D721Med (cell line): ENCODE measurements at regions not wholly inside any gene's neighbourhood (a gene's known extent, or its start where the extent isn't known, plus 50 kb on each side); places are given as distances from the start of the nearest gene placed in this dataset.

Experiments
- DNase-seq: peaks from one replicate; pipeline ENCODE4 v3.0.0; 2011; ENCODE audit warnings: low spot score; ENCODE audit not compliant: insufficient read length
- FAIRE-seq: peaks from 2 replicates; lab custom pipeline; 2011; peaks lifted over from hg19 to GRCh38; lab: Jason Lieb, UNC
- TF ChIP-seq, protein P1 (sequence below): IDR thresholded peaks from 2 replicates; pipeline ENCODE4 v1.5.1; 2012; ENCODE audit warnings: mild to moderate bottlenecking, control low read depth; ENCODE audit not compliant: insufficient read depth; ENCODE audit errors: missing control alignments

DNA sequence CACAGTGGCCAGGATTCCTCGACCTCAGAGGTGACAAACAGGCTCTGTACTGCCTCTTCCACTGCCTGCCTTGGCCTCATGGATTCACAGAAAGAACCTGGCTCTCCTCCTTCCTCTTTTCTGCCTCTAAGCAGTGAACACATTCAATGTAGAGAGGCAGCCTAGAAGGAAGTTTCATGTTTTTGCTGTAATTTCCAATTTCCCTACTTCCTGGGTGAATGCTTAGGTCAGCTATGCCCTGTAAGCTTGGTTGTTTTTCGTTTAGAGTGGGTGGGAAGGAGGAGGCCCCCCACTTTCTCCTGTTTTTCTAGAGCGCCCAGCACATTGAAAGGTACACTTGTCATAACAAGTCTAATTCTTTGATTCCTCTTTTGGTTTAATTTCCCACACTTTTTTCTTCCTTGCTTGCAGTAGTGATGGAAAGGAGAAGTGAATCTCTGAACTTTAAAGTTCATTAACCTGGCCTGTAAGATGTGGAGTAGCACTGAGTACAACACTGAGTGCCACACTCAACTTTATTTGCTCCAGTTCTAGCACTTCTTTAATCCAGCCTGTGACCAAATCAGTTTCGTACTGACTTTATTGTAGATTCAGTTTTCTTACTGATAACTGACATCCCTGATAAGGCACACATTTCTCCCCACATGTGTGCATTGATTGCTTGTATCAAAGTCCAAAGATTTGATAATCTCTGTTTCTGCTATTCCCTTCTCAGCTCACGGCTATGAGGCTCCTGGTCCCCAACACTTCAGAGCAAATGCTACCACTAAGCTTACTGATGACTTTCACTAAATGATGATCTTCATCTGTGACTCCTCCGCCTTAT lies 100.0 kb upstream of the MAN1A1 start:
- no peak for FAIRE-seq

DNA sequence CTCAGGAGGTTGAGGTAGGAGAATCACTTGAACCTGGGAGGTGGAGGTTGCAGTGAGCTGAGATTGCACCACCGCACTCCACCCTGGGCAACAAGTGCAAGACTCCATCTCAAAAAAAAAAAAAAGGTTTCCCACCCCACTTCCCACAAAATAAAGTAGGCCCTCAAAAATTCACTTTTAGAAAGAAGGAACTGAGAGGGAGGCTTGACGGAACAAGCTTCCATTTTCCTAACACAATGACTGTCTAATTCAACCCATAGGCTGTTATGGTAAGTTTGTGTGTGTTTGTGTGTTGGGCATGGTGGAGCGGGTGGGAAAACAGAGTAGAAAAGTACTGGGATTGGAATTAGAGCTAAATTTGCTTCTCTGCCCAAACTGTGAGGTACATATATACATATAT lies 98.4 kb upstream of the MAN1A1 start:
- DNase-seq: no peak
- TF ChIP-seq, protein P1, sequence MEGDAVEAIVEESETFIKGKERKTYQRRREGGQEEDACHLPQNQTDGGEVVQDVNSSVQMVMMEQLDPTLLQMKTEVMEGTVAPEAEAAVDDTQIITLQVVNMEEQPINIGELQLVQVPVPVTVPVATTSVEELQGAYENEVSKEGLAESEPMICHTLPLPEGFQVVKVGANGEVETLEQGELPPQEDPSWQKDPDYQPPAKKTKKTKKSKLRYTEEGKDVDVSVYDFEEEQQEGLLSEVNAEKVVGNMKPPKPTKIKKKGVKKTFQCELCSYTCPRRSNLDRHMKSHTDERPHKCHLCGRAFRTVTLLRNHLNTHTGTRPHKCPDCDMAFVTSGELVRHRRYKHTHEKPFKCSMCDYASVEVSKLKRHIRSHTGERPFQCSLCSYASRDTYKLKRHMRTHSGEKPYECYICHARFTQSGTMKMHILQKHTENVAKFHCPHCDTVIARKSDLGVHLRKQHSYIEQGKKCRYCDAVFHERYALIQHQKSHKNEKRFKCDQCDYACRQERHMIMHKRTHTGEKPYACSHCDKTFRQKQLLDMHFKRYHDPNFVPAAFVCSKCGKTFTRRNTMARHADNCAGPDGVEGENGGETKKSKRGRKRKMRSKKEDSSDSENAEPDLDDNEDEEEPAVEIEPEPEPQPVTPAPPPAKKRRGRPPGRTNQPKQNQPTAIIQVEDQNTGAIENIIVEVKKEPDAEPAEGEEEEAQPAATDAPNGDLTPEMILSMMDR: no peak
- no peak for FAIRE-seq

More for the DNA sequence above, 100.0 kb upstream of the MAN1A1 start:
- TF ChIP-seq, protein P1: no peak
- no peak for DNase-seq

DNA sequence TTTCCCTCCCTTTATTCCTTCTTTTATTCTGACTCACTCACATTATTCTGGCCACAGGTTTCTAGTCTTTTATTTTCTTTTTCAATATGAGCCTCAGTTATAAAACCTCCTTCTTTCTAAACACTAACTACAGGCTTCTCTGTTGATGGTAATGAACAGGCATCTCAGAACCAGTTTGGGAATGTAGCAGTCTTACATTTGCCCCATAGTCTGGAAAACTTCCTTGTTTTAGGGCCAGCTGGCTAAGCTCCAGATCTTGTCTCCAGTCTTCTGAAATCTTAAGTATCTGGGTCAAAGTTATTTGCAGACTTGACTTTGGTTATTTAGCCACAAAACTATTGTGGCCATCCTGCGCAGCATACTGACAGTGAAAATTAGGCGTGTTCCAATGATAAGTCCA lies 97.0 kb upstream of the MAN1A1 start:
- TF ChIP-seq, protein P1: no peak
- FAIRE-seq (no peak), DNase-seq (no peak)

DNA sequence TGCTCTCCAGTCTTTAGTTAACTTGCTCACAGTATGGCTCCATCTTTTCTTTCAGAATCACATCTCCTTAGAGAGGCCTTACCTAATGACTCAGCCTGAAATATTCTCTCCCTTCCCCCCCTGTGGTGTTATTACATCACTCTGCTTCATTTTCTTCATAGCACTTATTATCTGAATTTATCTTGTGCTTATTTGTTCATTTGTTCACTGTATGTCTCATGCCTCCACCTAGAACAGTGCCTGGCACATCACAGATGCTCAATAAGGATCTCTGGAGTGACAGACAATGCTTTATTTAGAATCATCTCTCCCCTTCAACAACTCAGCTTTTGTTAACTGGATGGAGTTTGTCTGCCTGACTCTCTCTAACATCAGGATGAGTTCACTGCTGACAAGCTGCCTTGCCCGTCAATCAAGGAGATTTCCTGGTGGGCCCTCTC lies 96.6 kb upstream of the MAN1A1 start:
- FAIRE-seq: no peak
- no peak for DNase-seq
- TF ChIP-seq, protein P1: no peak

DNA sequence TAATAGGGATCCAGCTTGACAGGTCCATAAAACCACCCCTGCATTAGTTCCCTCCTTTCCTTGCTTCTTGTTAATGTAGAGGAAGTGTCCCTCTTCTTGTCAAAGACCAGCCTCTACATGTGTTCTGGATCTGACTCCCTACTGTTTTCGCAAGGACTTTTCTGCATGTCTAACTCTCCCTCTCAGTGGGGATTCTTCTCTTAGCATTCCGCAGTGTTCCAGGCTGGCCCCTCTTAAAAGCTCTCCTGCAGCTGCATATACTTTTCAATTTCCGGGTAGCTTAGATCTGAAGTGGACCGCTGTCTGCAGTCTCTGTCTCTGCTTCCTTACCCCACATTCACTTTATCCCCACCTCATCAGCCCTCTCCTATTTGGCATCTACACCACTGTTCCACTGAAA lies 96.1 kb upstream of the MAN1A1 start:
- FAIRE-seq (no peak), DNase-seq (no peak)
- TF ChIP-seq, protein P1: no peak

DNA sequence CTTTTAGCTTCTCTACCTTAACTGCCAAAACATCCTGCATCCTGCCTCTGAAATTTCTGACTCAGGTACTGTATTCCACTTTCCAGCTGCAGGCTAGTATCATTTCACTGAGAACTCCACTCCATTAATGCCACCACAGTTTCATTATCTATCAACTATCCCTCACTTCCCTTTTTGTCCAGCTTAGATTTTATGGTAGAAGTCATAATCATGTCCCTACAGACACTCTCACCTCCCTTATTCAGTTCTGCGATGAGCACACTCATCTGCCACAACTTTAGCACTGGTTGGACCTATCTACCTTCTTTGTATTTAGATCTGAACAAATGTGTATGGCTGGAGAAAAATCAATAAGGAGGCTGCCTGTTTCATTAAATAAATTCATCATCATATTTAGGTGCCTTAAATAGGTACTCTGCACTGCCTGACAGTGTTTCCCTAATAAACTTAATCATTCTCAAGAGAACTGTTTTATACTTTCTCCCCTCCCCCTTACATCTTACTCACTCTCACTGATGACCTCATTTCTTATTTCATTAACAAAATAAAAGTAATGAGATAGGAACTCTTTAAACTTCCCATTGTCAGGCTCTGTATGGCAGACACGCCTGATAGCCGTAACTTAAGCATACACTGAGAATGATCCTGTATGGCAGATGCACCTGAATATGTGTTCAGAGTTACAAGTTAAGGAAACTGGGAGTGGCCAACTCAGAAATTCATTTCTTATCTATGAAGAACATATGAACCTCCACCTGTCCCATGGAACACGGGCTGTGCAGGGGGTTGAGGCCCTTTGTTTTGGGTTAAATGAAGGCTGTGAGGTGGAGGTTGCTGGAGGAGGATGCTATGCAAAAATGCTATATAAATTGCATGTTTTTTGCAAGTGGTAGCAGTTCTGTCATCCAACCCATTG lies 95.3 kb upstream of the MAN1A1 start:
- TF ChIP-seq, protein P1: no peak
- DNase-seq (no peak), FAIRE-seq (no peak)
